Hematopoietic multipotent progenitor cell treated with erythropoietin and hydrocortisone succinate and interleukin-3 and kit ligand, for 17 days (in vitro differentiated cells): ENCODE measurements at regions not wholly inside any gene's neighbourhood (a gene's known extent, or its start where the extent isn't known, plus 50 kb on each side); places are given as distances from the start of the nearest gene placed in this dataset.

Experiments used
- DNase-seq: peaks from one replicate; pipeline ENCODE4 v3.0.0-alpha.2; 2015; ENCODE audit warnings: low spot score

- no peak for DNase-seq
Measured at GRCh38 chr16:55943267-55943666, 68.1 kb upstream of the CES5A start.

GRCh38 chr16:55942821-55943220, 67.6 kb upstream of the CES5A start:
- no peak for DNase-seq

- no peak for DNase-seq
Measured at GRCh38 chr16:55941552-55941951, 66.4 kb upstream of the CES5A start.

- DNase-seq = no peak
Measured at GRCh38 chr16:55938126-55938525, 63.0 kb upstream of the CES5A start.

- no peak for DNase-seq
Measured at GRCh38 chr16:55933038-55933437, 57.9 kb upstream of the CES5A start.

GRCh38 chr16:55930036-55930435, 54.9 kb upstream of the CES5A start:
- DNase-seq = no peak

GRCh38 chr16:55929181-55929580, 54.0 kb upstream of the CES5A start:
- no peak for DNase-seq

- no peak for DNase-seq
Measured at GRCh38 chr16:55925242-55925641, 50.1 kb upstream of the CES5A start.
